GM18519 (cell line): ENCODE measurements at regions not wholly inside any gene's neighbourhood (a gene's known extent, or its start where the extent isn't known, plus 50 kb on each side); places are given as distances from the start of the nearest gene placed in this dataset.
"Not testable (repeated sequence)": the region's sequence is repeated elsewhere in the genome, so short reads cannot be mapped to it uniquely, and the experiment has no call there.

ENCODE experiments used
- ATAC-seq: cut with Tn5 transposase; IDR thresholded peaks from one replicate; pipeline ENCODE4 v1.9.1; 2021; ENCODE audit warnings: mild to moderate bottlenecking, moderate library complexity; ENCODE audit not compliant: unreplicated experiment, low FRiP score

DNA sequence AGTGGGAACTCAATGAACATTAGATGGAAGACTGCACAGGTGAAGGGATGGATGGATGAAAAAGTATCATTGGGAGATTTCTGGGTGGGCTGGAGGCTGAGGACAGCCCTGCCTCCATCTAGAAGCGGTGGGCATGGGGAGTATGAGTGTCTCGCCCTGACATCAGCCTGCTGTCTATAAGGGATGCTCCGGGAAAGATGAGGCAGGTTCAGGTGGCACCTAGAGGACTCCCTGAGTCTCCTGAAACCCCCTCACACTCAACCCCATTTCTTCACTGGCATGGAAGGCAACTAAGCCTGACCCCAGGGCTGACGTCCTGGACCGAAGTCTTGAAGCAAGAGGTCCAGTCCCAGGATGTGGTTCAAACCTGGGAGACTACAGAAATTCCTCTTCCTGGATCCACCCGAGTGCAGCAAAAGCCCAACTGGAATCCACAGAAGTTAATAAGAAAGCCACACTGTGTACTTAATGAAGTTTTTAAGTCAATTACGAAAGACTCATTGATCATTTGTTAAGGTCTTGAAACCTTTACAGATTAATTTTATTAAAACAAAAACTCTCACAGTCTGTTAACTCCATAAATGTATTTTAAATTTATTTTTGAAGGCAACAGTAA, 238.8 kb downstream of the EMX2 start:
- no peak for ATAC-seq

DNA sequence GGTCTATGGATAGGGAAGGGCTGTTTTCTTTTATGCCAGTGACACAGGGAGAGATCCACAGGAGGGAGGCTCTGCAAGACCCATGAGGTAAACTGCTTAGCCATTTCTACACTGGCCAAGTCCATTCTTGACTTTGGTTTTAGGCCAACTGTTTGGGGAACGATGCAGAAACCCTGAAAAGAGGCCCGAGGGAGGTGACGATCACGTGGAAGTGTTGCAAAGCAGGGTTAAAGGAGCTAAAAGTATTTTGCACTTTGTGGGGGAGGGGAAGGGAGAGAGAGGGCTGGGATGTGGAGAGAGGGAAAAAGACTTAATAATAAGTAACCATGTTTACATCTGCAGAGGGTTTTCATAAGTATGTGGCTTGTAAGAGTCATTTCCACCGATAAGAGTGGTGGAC, 239.7 kb downstream of the EMX2 start:
- ATAC-seq = no peak

DNA sequence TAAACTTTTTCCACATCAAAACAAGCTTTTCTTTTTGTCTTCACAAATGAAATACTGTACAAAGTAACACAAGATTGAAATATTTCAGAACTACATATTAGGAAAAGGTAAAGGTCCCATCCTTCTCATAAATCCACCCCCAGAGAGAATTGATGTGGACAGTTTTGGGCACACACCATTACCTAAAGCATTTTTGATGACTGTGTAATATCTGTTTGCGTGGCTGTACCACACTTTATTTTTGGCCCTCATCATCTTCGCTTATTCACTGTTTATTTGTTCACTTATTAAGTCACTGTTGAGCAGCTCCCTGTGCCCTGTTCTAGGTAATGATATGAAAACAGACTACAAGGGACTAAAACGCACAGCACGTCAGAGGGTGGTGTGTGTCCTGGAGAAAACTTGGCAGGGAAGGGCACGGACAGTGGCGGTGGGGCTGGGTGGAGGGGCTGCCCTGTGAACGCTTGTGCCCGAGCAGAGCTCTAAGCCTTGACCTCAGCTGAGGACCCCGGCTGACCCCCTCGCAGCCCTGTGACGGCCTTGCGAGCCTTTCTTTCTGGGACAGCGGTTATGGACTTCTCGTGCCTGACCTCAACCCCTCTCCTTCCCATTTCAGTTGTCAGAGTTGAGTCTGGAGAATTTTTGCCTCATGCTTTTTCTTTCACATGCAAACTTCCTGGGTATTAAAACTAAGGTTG, 241.3 kb downstream of the EMX2 start:
- no peak for ATAC-seq

DNA sequence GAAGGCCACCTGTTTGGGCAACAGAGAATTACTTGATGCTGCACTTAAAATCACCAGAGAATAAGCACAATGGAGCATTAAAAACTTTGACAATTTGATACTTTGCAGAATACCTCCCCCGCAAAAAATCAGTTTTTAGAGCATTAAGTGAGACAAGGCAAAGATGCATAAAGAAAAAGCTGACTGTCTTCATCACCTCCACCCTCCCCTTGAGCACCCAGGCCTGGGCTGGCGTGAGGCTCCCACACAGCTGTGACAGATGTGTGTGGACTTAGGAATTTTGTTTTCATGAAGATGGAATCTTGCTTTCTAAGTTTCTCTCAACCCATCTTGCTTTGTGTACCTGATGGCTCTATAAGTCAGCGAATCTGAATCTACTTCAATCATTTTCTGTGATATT, 242.2 kb downstream of the EMX2 start:
- no peak for ATAC-seq

DNA sequence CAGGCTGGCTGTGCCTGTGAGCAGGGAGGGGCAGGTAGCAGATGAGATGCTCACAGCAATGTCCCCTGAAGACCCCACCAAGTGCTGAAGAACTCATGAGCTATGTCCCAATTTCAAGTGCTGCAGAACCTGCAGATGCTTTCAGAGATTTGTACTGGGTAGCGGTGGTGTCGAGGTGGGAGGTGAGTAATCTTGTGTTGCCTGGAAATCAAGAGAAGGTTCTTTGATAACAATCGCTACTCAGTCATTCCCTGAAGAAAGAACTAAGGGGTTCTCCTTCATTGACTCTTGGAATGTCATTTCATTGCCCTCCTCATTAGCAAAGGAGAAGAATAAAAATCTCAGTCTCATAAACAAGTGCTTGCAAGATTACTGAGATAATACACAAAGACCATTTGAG, 246.4 kb downstream of the EMX2 start:
- no peak for ATAC-seq

DNA sequence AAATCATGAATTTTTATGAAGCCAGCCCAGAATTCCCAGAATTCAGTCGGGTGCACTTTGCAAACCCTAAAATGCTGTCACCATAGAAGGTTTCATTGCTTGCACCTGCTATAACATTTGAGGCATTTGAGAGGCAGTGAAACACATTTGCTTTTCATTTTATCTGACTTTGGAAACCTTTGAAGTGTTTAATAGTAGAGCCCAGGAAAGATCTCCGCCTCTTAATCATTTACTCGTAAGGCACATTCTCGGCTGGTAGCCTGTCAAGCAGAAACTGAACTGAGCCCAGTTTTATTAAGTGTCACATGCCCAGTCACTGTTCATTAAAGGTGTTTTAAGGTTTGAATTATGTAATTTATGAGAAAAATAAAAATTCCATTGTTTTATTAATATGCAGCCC, 247.6 kb downstream of the EMX2 start:
- no peak for ATAC-seq

DNA sequence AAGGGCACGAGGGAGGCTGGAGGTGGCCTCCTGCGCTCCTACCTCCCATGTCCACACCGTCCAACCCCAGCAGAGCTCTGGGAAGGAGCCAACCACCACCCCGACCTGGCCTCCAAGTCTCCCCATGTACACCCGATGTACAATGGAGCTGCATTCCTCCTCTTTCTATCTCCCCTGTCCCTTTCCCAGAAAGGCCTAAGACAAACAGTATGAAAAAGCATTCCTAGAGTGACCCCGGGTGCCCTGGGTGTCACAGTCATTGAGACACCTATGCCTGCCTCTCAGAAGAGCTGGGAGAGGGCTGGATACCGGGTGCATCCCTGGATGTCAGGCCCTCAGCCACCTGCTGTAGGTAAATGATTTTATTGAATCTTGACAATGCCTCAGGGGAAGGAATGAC, 248.1 kb downstream of the EMX2 start:
- ATAC-seq = no peak

DNA sequence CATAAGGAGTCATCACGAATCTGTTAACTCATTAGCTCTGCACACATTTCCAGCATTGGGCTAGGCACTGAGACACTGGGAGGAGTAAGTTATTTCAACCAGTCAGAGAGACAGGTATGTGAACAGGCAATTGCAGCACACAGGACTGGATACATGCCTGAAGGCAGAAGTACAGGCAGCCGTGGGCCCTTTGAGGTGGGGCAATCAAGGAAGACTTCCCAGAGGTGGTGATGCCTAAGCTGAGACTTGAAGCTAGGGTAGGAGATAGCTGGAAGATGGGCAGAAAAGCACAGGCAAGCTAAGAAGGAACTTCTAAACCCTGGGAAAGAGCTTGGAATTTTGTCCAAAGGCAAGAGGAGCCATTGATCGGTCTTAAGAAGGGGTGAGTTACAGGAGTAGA, 249.7 kb downstream of the EMX2 start:
- ATAC-seq = no peak

DNA sequence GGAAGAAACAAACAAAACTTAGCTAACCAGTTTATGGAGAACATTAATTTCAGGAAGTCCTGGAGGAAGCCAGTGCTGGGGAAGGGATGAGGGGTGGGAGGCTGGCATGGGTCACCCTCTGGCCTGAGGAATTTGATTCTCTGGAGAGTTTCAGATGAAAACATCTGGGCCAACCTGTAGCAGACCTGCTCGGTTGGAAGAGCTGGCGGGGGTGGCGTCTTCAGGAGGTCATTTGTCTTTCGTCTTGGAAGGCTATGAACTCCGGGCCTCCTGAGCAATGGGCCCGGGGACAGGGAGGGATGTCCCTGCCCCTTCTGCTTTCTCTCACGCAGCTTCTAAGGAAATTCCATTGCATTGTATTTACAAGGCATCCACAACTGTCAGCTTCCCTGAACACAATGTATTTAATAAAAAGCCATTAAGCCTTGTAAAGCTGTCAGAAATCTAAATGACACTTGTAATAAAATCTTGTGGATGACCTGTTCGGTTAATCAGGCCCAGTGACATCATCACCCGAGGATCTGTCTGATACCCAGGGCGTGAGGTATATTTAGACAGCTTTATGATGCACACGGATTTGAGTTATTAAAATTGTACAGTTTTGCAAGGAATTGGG, 250.5 kb downstream of the RAB11FIP2 start:
- no peak for ATAC-seq

DNA sequence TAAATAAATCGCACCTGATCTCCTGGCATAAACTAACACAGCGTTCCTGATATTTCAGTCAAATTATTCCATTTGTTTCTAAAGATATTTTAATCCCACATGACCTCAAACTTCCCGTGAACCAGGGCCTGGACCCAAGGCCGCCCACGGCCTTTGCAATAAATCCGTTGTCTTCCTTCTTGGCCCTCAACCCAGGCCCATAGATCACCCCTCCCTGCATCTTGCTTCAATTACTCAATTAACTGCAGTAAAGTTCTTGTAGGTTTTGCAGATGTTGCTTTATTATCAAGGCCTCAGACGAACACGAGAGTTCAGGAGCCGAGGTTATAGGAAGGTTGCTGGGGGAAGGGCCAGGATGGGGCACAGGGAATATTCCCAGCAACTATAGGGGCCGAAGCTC, 249.4 kb downstream of the RAB11FIP2 start:
- ATAC-seq = no peak

DNA sequence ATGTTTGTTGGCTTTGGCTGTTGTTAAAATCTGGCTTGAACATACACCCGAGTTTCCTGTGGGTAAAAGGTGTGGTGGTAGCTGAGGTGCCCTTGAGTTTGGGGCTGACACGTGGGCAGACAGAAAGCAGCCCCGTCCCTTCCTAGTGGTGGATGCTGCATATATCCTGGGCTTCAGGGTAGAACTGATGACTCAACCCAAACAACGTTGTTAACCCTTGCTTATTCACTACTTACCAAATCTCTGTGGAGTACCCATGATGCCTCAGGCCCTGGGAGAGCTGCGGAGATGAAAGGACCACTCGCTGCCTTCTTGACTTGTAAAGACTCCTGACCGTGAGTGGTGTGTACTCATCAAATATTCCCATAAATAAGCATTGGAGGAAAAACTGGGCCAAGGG, 245.1 kb downstream of the RAB11FIP2 start:
- ATAC-seq = no peak

DNA sequence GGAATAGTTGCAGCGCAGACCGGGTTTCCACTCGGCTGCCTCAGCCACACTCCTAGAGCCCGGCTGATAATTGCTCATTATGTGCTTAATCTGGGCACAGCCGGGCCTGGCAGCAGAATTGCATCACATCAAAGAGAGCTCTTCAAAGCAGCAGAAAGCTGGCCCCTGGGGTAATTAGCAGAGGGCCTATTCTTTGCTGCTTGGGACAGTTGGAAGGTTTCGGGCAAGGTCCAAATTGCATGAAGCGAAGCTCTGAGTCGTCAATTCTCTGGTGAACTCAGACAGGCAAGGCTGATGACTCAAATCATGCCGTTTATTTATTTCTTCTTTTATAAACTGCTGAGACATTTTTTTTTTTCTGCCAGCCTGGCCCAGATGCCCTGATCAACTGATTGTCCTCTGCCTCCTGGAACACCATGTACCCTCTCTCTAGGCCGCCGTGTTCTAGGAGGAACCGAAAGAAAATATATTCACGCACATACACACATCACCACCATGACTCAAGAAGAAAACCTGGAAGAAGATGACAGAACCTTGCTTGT, 242.2 kb downstream of the RAB11FIP2 start:
- ATAC-seq = no peak

DNA sequence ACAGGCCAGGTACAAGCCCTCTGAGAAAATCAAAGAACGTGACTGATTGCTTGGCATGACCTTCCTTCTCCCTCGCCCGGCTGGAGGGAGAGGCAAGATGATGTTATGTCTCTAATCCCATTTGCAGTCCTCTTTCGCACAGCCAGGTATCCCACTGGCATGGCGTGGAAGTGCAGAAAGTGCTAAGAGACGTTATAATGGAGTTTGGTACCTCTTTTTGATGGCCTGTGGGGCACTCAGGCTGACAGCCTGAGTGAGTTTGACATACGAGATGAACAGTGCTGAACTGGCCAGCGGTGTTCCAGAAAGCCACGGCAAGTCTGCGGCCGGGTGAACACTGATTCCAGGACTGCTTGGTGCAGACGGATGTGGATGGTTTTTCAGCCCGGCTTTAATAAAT, 241.6 kb downstream of the RAB11FIP2 start:
- no peak for ATAC-seq

DNA sequence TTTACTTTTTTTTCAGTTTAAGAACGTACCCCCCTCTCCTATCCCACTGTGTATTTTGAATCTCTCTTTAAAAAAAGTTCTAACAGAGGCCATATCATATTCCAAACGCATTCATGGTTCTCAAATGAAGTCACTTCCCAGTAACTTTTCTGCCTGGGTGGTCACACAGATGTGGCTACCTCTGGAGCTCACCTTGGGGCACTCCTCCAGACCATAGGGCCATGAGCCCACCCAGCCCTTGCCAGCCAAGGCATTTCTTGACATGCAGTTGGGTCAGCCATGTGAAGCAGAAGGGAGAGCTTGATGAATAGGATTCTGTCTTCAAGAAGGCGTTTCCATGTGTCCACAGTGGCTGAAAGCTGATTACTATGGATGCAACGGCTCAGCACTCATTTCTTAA, 239.3 kb downstream of the RAB11FIP2 start:
- no peak for ATAC-seq

DNA sequence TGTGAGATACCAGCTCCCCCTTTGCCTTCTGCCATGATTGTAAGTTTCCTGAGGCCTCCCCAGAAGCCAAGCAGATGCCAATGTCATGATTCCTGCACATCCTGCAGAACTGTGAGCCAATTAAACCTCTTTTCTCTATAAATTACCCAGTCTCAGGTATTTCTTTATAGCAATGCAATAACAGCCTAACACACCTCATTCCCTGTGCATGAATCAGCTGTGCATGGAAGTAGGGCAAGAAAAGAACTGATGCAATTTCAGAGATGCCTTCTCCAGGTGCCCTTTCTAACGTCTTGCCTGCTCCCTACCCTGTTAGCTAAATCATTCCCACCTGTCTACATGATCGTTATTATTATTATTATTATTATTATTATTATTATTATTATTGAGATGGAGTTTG, 230.9 kb downstream of the RAB11FIP2 start:
- ATAC-seq = not testable (repeated sequence)

DNA sequence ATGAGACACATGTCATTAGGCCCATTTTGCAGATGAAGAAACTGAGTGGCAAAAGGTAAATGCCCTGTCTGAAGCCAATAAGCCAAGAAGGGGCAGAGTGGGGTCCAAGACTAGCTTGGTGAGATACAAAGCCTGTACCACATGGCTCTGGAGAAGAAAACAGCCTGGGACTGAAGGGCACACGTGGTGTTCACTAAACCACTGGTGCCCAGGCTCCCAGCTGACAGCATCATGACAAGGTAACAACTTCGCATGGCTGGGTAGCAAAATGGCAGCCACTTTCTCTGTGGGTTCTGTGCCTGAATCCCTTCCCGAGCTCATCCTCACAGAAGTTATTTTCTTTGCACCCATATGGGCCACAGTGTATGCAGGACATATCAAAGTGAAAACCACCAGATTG, 229.6 kb downstream of the RAB11FIP2 start:
- no peak for ATAC-seq

DNA sequence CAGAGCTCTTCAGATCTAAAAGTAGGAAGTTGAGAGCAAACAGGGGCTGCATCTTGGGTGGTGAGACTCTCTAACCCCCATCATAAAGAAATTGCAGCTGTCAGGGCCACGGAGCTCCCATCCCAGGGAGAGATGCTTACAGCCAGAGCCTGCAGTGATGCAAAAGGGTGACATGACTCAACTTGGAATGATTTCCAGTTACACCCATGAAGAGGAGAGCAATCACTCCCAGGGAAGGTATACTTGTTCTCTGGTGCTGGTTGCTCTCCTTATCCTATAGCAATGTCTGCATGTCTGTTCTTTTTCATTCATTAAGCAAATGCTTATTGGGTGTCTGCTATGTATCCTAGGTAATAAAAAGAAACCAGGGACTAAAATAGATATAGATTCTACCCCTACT, 228.0 kb downstream of the RAB11FIP2 start:
- ATAC-seq = no peak

DNA sequence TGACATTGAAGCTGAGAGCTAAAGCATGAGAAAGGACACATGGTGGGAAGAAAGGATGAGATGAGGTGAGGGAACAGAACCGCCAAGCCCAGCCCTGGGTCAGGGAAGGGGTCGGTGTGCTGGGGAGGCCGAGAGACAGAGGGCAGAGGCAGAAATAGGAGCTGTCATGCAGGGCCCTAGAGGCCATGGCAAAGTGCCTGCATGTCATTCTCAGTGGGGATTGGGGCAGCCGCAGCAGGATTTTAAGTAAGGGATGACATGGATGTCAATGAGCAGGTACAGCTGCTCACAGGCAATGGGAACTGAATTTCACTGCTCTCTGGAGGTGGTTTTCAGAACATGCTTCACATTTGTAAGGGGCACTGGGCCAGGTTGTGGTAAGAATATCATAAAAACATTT, 227.4 kb downstream of the RAB11FIP2 start:
- no peak for ATAC-seq

DNA sequence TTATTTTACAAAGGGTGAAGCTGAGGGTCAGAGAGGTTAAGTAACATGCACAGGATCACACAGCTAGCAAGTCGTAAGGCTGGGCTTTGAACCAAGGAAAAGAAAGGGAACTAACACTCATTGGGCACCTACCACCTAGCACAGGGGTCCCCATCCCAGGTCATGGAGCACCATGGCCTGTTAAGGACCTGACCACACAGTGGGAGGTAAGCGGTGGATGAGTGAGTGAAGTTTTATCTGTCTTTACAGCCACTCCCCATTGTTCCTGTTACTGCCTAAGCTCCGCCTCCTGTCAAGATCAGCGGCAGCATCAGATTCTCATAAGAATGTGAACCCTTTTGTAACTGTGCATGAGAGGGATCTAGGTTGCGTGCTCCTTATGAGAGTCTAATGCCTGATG, 222.8 kb downstream of the RAB11FIP2 start:
- no peak for ATAC-seq

DNA sequence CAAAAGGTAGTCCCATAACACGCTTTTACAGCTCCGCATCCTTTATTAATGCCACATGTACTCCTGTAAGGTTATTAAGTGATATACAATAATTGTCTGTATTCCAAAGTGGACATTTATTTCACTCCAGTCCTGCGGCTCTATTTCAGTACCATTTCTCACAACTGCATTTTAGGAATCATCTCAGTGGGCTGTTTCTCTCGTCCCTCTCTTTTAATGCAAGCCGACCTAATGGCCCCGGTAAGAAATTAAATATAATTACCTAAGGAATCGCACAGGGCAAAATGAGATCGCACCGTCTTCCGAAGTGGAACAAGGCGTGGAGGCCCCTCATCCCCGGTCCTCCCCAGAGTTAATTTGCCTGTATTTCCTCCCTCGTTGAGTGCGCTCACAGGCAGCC, 216.5 kb downstream of the RAB11FIP2 start:
- no peak for ATAC-seq

DNA sequence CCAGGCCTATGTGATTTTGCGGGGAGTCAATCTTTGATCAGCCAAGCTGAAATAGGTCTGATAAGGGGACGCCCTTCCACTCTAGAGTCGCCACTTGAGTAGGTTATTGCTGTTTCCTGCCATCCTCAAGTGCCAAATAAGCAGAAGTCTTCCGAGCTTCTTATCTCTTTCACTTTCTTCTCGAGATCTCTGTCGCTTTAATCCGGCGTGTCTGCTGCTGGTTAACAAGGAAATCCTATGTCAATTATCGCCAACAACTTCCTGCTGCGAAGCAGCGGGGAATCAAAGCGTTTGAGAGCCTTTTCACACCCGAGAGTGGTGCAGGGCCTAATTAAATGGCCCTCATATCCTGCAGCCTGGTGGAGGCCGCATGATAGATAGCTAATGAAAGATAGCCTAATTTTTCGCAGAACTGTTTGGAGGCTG, 215.9 kb downstream of the RAB11FIP2 start:
- ATAC-seq = no peak
